ENCODE measurements at regions not wholly inside any gene's neighbourhood (a gene's known extent, or its start where the extent isn't known, plus 50 kb on each side); places are given as distances from the start of the nearest gene placed in this dataset.

DNA sequence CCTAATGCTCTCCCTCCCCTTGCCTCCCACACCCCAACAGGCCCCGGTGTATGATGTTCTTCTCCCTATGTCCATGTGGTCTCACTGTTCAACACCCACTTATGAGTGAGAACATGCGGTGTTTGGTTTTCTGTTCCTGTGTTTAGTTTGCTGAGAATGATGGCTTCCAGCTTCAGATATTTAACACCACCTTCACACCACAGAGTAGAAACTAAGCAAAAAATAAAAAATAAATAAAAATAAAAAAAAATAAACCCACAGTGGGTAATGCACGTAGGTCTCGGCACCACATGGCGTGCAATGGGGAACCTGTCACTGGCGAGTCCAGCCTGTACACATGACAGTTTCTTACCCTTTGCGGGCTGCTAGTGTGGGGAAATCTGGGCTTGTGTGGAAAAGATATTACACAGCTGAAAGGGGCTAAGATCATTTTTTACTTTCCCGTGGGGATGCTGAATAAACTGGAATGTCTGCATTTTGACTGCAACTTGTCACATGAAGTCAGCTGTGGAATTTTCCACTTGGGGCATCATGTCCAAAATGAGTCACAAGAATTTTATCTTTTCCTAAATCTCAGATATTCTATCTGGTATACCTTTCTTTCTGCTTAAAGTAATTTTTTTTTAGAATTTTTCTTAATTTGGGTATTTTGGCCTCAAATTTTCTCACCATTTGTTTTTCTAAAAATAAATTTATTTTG is 170.5 kb downstream of the IRS2 start:
- POLR2A ChIA-PET = no interaction called here
- Histone ChIP-seq H3K4me3 (ENCODE audit: control insufficient read depth in 1 of 2, extremely low read depth in 1 of 2, low read length in 1 of 2) (no peak overlapping the region), H3K9me3 (no peaks in the 10 kb centered on the region), H3K27ac (ENCODE audit: low read length) (no peak overlapping the region), H3K36me3 (ENCODE audit: control insufficient read depth in 2 of 2, extremely low read depth in 1 of 2, insufficient read depth in 1 of 2, low read length in 1 of 2) (no peaks in the 10 kb centered on the region), H3K4me1 (ENCODE audit: control insufficient read depth in 1 of 2, extremely low read depth in 1 of 2, insufficient read depth in 2 of 2, low read length in 2 of 2) (no peaks in the 10 kb centered on the region), H3K27me3 (replicated peaks in 1 of 2; ENCODE audit: control insufficient read depth in 2 of 2, extremely low read depth in 1 of 2, insufficient read depth in 2 of 2, low read length in 1 of 2) (no peaks in the 10 kb centered on the region)
- 87% methylated on average over 3 of the region's 8 CpGs for WGBS (ENCODE audit: insufficient coverage)
- Mint-ChIP-seq H3K27ac (no peak overlapping the region), H3K36me3 (no peaks in the 10 kb centered on the region), H3K4me1 (no peaks in the 10 kb centered on the region), H3K4me3 (no peak overlapping the region), H3K9me3 (no peaks in the 10 kb centered on the region), H3K27me3 (peaks cover 0 to 4% of the 10 kb centered on the region in 2 donors)
- CTCF ChIA-PET = no interaction called here
- DNase-seq (no peak), ATAC-seq (replicated peaks in 1 of 4) (no peak)

DNA sequence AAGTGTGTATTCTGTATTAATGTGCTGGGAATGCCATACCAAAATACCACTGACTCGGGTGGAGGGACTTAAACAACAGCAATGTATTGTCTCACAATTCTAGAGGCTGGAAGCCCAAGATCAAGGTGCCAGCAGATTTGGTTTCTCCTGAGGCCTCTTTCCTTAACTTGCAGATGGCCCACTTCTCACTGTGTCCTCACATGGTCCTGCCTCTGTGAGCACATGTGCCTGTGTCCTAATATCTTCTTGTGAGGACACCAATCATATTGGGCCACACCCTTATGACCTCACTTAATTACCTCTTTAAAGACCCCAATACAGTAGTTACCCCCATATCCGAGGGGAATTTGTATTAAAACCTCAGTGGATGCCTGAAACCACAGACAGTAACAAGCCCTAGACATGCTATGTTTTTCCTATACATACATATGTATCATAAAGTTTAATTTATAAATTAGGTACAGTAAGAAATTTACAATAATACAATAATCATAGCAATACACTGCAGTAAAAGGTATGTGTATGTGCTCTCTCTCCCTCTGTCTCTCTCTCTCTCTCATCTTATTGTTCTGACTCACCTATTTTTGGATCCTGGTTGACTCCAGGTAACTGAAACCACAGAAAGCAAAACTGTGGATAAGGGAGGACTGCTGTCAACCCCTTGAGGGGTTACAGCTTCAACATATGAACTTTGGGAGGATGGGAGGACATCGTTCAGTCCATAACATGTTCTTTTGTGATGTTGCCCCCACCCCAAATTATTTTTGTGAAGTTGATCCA is 174.3 kb downstream of the IRS2 start:
- Mint-ChIP-seq H3K36me3 (no peaks in the 10 kb centered on the region), H3K9me3 (peaks cover 0 to 3% (median 2%) of the 10 kb centered on the region in 3 donors), H3K4me3 (no peak overlapping the region), H3K4me1 (no peaks in the 10 kb centered on the region), H3K27ac (no peak overlapping the region), H3K27me3 (peaks cover 0 to 4% of the 10 kb centered on the region in 2 donors)
- no peak overlapping the region for H3K27ac ChIP-seq (ENCODE audit: low read length)
- no peaks in the 10 kb centered on the region for H3K4me1 ChIP-seq (ENCODE audit: control insufficient read depth in 1 of 2, extremely low read depth in 1 of 2, insufficient read depth in 2 of 2, low read length in 2 of 2)
- ATAC-seq (replicated peaks in 1 of 4) = no peak
- ChIA-PET POLR2A (no interaction called here), CTCF (no interaction called here)
- H3K9me3 ChIP-seq = no peaks in the 10 kb centered on the region
- H3K27me3 ChIP-seq (replicated peaks in 1 of 2; ENCODE audit: control insufficient read depth in 2 of 2, extremely low read depth in 1 of 2, insufficient read depth in 2 of 2, low read length in 1 of 2) = no peaks in the 10 kb centered on the region
- DNase-seq = no peak
- H3K4me3 ChIP-seq (ENCODE audit: control insufficient read depth in 1 of 2, extremely low read depth in 1 of 2, low read length in 1 of 2) = no peak overlapping the region
- no peaks in the 10 kb centered on the region for H3K36me3 ChIP-seq (ENCODE audit: control insufficient read depth in 2 of 2, extremely low read depth in 1 of 2, insufficient read depth in 1 of 2, low read length in 1 of 2)
- WGBS (ENCODE audit: insufficient coverage) = 89% methylated on average over 1 of the region's 3 CpGs

DNA sequence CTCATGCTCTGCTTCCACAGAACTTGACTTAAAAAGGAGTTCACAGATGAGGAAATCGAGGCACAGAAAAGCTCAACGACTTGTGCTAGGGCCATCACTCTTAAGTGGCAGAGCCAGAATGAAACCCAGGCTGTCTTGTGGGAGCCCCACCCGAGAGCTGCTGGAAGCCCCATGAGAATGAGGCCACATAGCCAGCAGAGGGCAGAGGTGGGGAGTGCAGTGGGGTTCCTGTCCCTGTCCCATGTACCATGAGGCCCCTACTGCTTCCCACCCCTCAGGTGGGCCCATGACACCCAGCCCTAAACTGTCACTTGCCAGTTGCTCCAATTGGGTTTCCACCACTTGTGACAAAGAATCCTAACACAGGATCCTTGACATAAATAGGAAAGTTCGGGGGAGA is 175.9 kb downstream of the IRS2 start:
- H3K9me3 ChIP-seq = no peaks in the 10 kb centered on the region
- Mint-ChIP-seq H3K4me1 (peaks cover 0 to 2% (median 0%) of the 10 kb centered on the region in 3 donors), H3K27ac (no peak overlapping the region), H3K9me3 (peaks cover 0 to 4% (median 4%) of the 10 kb centered on the region in 3 donors), H3K36me3 (no peaks in the 10 kb centered on the region), H3K4me3 (no peak overlapping the region), H3K27me3 (peaks cover 0 to under 1% of the 10 kb centered on the region in 2 donors)
- ChIA-PET CTCF (interaction anchor here (0.7 to 1.5 kb wide), 8 partner anchors 24 to 236 kb away, joined by 3 to 5 read pairs (median 4); no protein-coding TSS in a partner anchor), POLR2A (no interaction called here)
- no peak overlapping the region for H3K4me3 ChIP-seq (ENCODE audit: control insufficient read depth in 1 of 2, extremely low read depth in 1 of 2, low read length in 1 of 2)
- no peaks in the 10 kb centered on the region for H3K36me3 ChIP-seq (ENCODE audit: control insufficient read depth in 2 of 2, extremely low read depth in 1 of 2, insufficient read depth in 1 of 2, low read length in 1 of 2)
- 50% methylated on average over 3 of the region's 4 CpGs for WGBS (ENCODE audit: insufficient coverage)
- DNase-seq (peak in 31 of 35 experiments; percentile 2 to 51 (median 24)), ATAC-seq (replicated peaks in 1 of 4) (peak in 3 of 4 experiments; percentile 61 to 75 (median 68))
- no peaks in the 10 kb centered on the region for H3K4me1 ChIP-seq (ENCODE audit: control insufficient read depth in 1 of 2, extremely low read depth in 1 of 2, insufficient read depth in 2 of 2, low read length in 2 of 2)
- H3K27me3 ChIP-seq (replicated peaks in 1 of 2; ENCODE audit: control insufficient read depth in 2 of 2, extremely low read depth in 1 of 2, insufficient read depth in 2 of 2, low read length in 1 of 2) = no peaks in the 10 kb centered on the region
- no peak overlapping the region for H3K27ac ChIP-seq (ENCODE audit: low read length)

DNA sequence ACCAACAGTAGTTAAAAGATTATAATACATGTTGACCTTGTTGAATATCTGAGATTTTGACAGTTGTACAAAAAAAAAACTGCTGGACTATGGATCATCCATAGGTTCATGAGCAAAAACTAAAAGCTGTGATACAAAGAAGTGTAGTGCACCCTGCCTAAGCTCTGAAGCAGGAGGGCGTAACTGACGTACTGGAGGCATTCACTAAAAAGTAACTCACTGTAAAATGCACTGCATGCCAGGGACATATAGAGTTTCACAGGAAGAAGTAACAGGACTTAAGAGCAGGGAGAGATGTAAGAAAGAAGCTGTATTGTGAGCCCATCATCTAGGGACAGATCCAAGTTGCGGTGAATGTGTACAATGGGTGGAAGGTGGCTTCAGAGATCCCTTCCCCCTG is 177.9 kb downstream of the IRS2 start:
- no peak overlapping the region for H3K4me3 ChIP-seq (ENCODE audit: control insufficient read depth in 1 of 2, extremely low read depth in 1 of 2, low read length in 1 of 2)
- Mint-ChIP-seq H3K4me3 (no peak overlapping the region), H3K27ac (no peak overlapping the region), H3K9me3 (peaks cover 0 to 4% (median 4%) of the 10 kb centered on the region in 3 donors), H3K27me3 (peaks cover 1 to 4% of the 10 kb centered on the region in 2 donors), H3K36me3 (no peaks in the 10 kb centered on the region), H3K4me1 (peaks cover 0 to 2% (median 0%) of the 10 kb centered on the region in 3 donors)
- no peaks in the 10 kb centered on the region for H3K27me3 ChIP-seq (replicated peaks in 1 of 2; ENCODE audit: control insufficient read depth in 2 of 2, extremely low read depth in 1 of 2, insufficient read depth in 2 of 2, low read length in 1 of 2)
- no peak overlapping the region for H3K27ac ChIP-seq (ENCODE audit: low read length)
- WGBS (ENCODE audit: insufficient coverage) = 79% methylated on average over 2 of the region's 3 CpGs
- ChIA-PET CTCF (interaction anchor here (0.6 kb wide), 2 partner anchors 62 to 106 kb away, joined by 3 to 4 read pairs; no protein-coding TSS in a partner anchor), POLR2A (no interaction called here)
- no peaks in the 10 kb centered on the region for H3K36me3 ChIP-seq (ENCODE audit: control insufficient read depth in 2 of 2, extremely low read depth in 1 of 2, insufficient read depth in 1 of 2, low read length in 1 of 2)
- H3K4me1 ChIP-seq (ENCODE audit: control insufficient read depth in 1 of 2, extremely low read depth in 1 of 2, insufficient read depth in 2 of 2, low read length in 2 of 2) = no peaks in the 10 kb centered on the region
- H3K9me3 ChIP-seq = no peaks in the 10 kb centered on the region
- DNase-seq (no peak), ATAC-seq (replicated peaks in 1 of 4) (no peak)

DNA sequence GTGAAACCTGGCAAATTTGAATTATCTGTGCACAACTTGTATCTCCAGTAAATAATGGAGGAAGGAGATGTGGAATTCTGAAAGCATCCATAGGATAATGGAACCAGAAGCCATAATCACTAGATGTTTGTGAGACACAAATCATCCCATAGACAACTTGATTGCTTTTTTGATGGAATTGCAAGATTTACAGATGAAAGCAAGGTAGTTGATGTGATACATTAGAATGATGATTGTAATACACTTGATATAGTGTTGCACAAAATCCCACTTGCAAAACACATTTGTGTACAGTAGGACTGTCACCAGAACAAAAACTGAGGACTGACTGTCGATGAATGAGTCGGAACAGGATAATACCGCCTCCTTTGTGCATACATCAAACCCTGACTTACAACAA is 178.3 kb downstream of the IRS2 start:
- POLR2A ChIA-PET = no interaction called here
- Mint-ChIP-seq H3K27ac (no peak overlapping the region), H3K27me3 (peaks cover 1 to 4% of the 10 kb centered on the region in 2 donors), H3K4me1 (peaks cover 0 to 2% (median 0%) of the 10 kb centered on the region in 3 donors), H3K9me3 (peaks cover 0 to 4% (median 4%) of the 10 kb centered on the region in 3 donors), H3K36me3 (no peaks in the 10 kb centered on the region), H3K4me3 (no peak overlapping the region)
- Histone ChIP-seq H3K4me3 (ENCODE audit: control insufficient read depth in 1 of 2, extremely low read depth in 1 of 2, low read length in 1 of 2) (no peak overlapping the region), H3K36me3 (ENCODE audit: control insufficient read depth in 2 of 2, extremely low read depth in 1 of 2, insufficient read depth in 1 of 2, low read length in 1 of 2) (no peaks in the 10 kb centered on the region), H3K27me3 (replicated peaks in 1 of 2; ENCODE audit: control insufficient read depth in 2 of 2, extremely low read depth in 1 of 2, insufficient read depth in 2 of 2, low read length in 1 of 2) (no peaks in the 10 kb centered on the region), H3K27ac (ENCODE audit: low read length) (no peak overlapping the region), H3K9me3 (no peaks in the 10 kb centered on the region), H3K4me1 (ENCODE audit: control insufficient read depth in 1 of 2, extremely low read depth in 1 of 2, insufficient read depth in 2 of 2, low read length in 2 of 2) (no peaks in the 10 kb centered on the region)
- CTCF ChIA-PET = no interaction called here
- ATAC-seq (replicated peaks in 1 of 4) (no peak), DNase-seq (no peak)
- 100% methylated on average over 1 of the region's 3 CpGs for WGBS (ENCODE audit: insufficient coverage)

DNA sequence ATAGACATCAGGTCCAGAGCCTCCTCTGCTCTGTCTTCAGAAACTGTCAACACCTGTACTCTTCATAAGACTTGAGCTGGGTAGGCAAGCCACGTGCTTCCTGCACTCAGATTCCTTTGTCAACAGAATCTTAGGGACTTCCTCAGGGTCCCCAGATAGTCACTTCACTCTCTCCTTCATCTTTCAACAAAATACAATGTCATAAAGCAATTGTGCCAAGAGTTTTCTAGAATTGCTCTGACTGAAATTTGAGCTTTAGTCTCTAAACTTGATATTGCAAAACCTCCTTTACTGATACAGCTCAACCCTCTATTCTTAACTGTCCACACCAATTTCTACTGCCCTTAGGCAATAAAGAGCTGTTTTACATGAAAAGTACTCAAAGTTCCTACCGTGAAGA is 179.9 kb downstream of the IRS2 start:
- Mint-ChIP-seq H3K27me3 (peaks cover 1 to 4% of the 10 kb centered on the region in 2 donors), H3K27ac (no peak overlapping the region), H3K9me3 (peaks cover 0 to 6% (median 4%) of the 10 kb centered on the region in 3 donors), H3K4me3 (no peak overlapping the region), H3K36me3 (no peaks in the 10 kb centered on the region), H3K4me1 (peaks cover 0 to 2% (median 0%) of the 10 kb centered on the region in 3 donors)
- DNase-seq (no peak), ATAC-seq (replicated peaks in 1 of 4) (no peak)
- no peak overlapping the region for H3K4me3 ChIP-seq (ENCODE audit: control insufficient read depth in 1 of 2, extremely low read depth in 1 of 2, low read length in 1 of 2)
- H3K36me3 ChIP-seq (ENCODE audit: control insufficient read depth in 2 of 2, extremely low read depth in 1 of 2, insufficient read depth in 1 of 2, low read length in 1 of 2) = no peaks in the 10 kb centered on the region
- H3K27ac ChIP-seq (ENCODE audit: low read length) = no peak overlapping the region
- POLR2A ChIA-PET = no interaction called here
- H3K4me1 ChIP-seq (ENCODE audit: control insufficient read depth in 1 of 2, extremely low read depth in 1 of 2, insufficient read depth in 2 of 2, low read length in 2 of 2) = no peaks in the 10 kb centered on the region
- CTCF ChIA-PET = interaction anchor here in 1 of 2 donors (0.5 to 0.6 kb wide), 2 partner anchors 75 to 184 kb away, joined by 3 read pairs; no protein-coding TSS in a partner anchor
- no peaks in the 10 kb centered on the region for H3K9me3 ChIP-seq
- H3K27me3 ChIP-seq (replicated peaks in 1 of 2; ENCODE audit: control insufficient read depth in 2 of 2, extremely low read depth in 1 of 2, insufficient read depth in 2 of 2, low read length in 1 of 2) = no peaks in the 10 kb centered on the region
- 13% methylated on average over 1 of the region's 2 CpGs for WGBS (ENCODE audit: insufficient coverage)
